ENCODE measurements at regions not wholly inside any gene's neighbourhood (a gene's known extent, or its start where the extent isn't known, plus 50 kb on each side); places are given as distances from the start of the nearest gene placed in this dataset.

GRCh38 chr18:5759194-5759593, 136.1 kb downstream of the TMEM200C start:
- TF ChIP-seq, protein P1, sequence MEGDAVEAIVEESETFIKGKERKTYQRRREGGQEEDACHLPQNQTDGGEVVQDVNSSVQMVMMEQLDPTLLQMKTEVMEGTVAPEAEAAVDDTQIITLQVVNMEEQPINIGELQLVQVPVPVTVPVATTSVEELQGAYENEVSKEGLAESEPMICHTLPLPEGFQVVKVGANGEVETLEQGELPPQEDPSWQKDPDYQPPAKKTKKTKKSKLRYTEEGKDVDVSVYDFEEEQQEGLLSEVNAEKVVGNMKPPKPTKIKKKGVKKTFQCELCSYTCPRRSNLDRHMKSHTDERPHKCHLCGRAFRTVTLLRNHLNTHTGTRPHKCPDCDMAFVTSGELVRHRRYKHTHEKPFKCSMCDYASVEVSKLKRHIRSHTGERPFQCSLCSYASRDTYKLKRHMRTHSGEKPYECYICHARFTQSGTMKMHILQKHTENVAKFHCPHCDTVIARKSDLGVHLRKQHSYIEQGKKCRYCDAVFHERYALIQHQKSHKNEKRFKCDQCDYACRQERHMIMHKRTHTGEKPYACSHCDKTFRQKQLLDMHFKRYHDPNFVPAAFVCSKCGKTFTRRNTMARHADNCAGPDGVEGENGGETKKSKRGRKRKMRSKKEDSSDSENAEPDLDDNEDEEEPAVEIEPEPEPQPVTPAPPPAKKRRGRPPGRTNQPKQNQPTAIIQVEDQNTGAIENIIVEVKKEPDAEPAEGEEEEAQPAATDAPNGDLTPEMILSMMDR (IDR thresholded peaks at IDR 0.05) = no peak
- no peak for TF ChIP-seq POLR2AphosphoS5 (IDR thresholded peaks at IDR 0.05)
- TF ChIP-seq POLR2A (IDR thresholded peaks at IDR 0.05) = no peak

Measured in transverse colon (tissue), 4 donors.